ENCODE measurements at regions not wholly inside any gene's neighbourhood (a gene's known extent, or its start where the extent isn't known, plus 50 kb on each side); places are given as distances from the start of the nearest gene placed in this dataset.

- Histone ChIP-seq H3K27me3 (ENCODE audit: insufficient read depth, low read length) (no peaks in the 10 kb centered on the region), H3K4me1 (ENCODE audit: insufficient read depth, low read length) (peaks cover 10% of the 10 kb centered on the region), H3K36me3 (ENCODE audit: insufficient read depth, low read length) (no peaks in the 10 kb centered on the region), H3K9me3 (ENCODE audit: low read length) (no peaks in the 10 kb centered on the region), H3K4me3 (ENCODE audit: low read length) (no peak overlapping the region), H2AFZ (ENCODE audit: low read depth, low read length) (no peak overlapping the region)
Observed at GRCh38 chr17:74024871-74025531, 178.5 kb upstream of the RPL38 start.

DNA sequence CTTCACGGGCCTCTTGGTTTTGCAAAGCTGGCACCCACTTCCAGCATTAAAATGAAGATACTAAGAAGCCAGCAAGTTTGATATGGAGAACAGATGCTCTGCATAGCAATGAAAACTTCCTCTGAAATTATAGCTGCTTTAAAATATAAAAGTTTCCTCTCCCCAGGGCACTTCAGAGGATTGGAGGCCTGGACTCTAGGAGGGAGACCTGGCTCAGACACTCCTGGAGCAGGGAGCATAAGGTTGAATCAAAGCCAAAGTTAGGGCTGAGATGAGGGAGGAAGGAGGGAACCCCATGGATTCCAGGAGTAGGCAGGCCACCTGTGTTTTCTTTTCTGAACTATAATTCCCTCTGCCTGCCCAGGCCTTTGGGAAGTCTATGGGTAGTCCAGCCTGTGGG lies 176.0 kb upstream of the RPL38 start:
- H3K36me3 ChIP-seq (ENCODE audit: insufficient read depth, low read length), result no peaks in the 10 kb centered on the region
- peaks cover 10% of the 10 kb centered on the region for H3K4me1 ChIP-seq (ENCODE audit: insufficient read depth, low read length)
- H3K4me3 ChIP-seq (ENCODE audit: low read length), result no peak overlapping the region
- peaks cover 6% of the 10 kb centered on the region for H3K27me3 ChIP-seq (ENCODE audit: insufficient read depth, low read length)
- no peaks in the 10 kb centered on the region for H3K9me3 ChIP-seq (ENCODE audit: low read length)
- H2AFZ ChIP-seq (ENCODE audit: low read depth, low read length), result no peak overlapping the region

DNA sequence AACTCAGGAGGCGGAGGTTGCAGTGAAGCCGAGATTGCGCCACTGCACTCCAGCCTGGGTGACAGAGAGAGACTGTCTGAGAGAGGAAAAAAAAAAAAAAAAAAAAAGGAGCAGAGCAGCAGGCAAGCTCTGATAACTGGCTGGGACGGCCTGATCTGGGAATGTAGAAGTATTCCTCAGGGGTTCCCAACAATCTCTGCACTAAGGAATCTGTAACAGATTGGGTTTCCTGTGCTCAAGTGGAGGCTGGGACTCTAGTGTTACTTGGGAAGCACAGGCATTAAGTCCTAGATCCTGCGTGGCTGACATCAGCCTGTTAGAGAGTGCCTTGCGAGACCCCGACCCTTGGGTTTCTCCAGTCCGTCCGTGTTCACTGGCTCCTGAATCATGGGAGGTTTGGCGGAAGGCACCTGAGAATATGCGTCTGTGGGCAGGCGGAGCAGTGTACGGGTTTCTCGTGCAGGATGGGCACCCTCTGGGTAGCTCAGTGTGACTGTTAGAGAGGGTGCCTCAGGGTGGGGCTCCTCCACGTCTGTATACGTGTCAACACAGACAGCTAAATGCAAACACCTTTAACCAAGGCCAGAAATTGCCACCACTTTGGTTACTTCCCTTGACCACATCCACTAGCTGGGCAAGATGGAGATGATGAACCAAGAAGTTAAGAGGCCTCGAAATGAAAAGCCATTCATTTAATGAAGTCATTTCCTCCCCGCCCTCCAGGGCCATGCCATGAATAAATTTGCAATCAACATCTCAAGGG lies 174.9 kb upstream of the RPL38 start:
- no peak overlapping the region for H2AFZ ChIP-seq (ENCODE audit: low read depth, low read length)
- H3K9me3 ChIP-seq (ENCODE audit: low read length), result no peaks in the 10 kb centered on the region
- no peaks in the 10 kb centered on the region for H3K36me3 ChIP-seq (ENCODE audit: insufficient read depth, low read length)
- H3K4me1 ChIP-seq (ENCODE audit: insufficient read depth, low read length), result peaks cover 10% of the 10 kb centered on the region
- H3K27me3 ChIP-seq (ENCODE audit: insufficient read depth, low read length), result peaks cover 13% of the 10 kb centered on the region
- no peak overlapping the region for H3K4me3 ChIP-seq (ENCODE audit: low read length)

DNA sequence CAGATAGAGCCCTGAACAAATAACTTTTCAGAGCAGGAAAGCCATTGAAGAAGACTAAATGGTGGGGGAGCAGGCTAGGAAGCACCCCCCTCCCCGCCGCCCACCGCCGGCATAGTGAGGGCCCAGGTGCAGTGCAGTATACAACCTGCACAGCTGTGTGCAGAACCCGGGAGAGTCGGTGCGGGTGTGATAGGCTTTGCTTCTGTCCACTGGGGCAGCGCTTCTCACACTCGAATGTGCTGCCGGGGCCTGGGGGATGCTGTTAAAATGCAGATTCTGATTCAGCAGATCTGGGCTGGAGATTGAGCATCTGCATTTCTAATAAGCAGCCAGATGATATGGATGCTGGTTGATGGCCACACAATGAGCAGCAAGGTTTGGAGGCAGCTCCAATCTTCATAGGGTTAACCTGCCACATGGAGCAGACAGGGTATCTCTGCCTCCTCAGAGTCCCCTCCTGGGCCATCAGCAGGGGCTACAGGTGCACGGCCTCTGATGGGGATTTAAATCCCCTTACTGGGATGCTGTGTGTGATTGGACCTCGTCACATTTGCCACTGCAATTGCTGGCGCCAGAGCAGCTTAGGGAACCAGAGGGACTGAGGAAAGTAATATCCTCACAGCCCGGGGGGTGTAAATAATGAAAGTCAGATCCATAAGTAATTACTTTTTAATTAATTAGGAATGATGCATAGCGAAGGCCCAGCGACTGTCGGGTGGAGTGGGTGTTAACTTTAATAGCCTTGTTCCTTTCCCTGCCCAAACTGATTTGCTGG lies 172.0 kb upstream of the RPL38 start:
- Histone ChIP-seq H3K4me1 (ENCODE audit: insufficient read depth, low read length) (no peaks in the 10 kb centered on the region), H3K27me3 (ENCODE audit: insufficient read depth, low read length) (peaks cover 19% of the 10 kb centered on the region), H2AFZ (ENCODE audit: low read depth, low read length) (no peak overlapping the region), H3K9me3 (ENCODE audit: low read length) (no peaks in the 10 kb centered on the region), H3K36me3 (ENCODE audit: insufficient read depth, low read length) (no peaks in the 10 kb centered on the region), H3K4me3 (ENCODE audit: low read length) (no peak overlapping the region)

- H2AFZ ChIP-seq (ENCODE audit: low read depth, low read length), result no peak overlapping the region
- peaks cover 3% of the 10 kb centered on the region for H3K4me1 ChIP-seq (ENCODE audit: insufficient read depth, low read length)
- H3K36me3 ChIP-seq (ENCODE audit: insufficient read depth, low read length), result no peaks in the 10 kb centered on the region
- H3K9me3 ChIP-seq (ENCODE audit: low read length), result no peaks in the 10 kb centered on the region
- peaks cover 19% of the 10 kb centered on the region for H3K27me3 ChIP-seq (ENCODE audit: insufficient read depth, low read length)
- H3K4me3 ChIP-seq (ENCODE audit: low read length), result no peak overlapping the region
Observed at GRCh38 chr17:74032222-74032621, 171.3 kb upstream of the RPL38 start.

- no peaks in the 10 kb centered on the region for H3K36me3 ChIP-seq (ENCODE audit: insufficient read depth, low read length)
- H3K27me3 ChIP-seq (ENCODE audit: insufficient read depth, low read length), result peaks cover 14% of the 10 kb centered on the region
- no peak overlapping the region for H2AFZ ChIP-seq (ENCODE audit: low read depth, low read length)
- H3K4me1 ChIP-seq (ENCODE audit: insufficient read depth, low read length), result peaks cover 4% of the 10 kb centered on the region
- H3K9me3 ChIP-seq (ENCODE audit: low read length), result no peaks in the 10 kb centered on the region
- H3K4me3 ChIP-seq (ENCODE audit: low read length), result no peak overlapping the region
Observed at GRCh38 chr17:74037320-74037719, 166.2 kb upstream of the RPL38 start.

DNA sequence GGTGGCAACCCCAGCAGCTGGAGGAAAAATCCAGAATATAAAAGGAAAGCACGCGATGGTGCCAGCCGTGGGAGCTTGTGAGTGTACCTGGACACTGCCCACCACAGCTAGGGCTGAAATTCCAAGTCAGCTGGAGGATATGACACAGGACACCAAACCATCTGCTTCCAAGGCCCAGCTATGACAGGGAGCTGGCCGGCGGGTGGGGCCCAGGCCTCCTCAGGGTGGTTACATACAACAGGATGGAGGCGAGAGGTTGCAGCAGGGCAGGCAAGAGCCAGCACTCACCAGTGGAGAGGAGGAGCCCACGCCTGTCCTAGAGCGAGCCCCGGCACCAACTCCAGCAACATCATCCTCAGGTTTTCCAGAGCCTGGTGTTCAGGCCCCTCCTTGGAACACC lies 163.2 kb upstream of the RPL38 start:
- Histone ChIP-seq H3K36me3 (ENCODE audit: insufficient read depth, low read length) (no peaks in the 10 kb centered on the region), H3K4me1 (ENCODE audit: insufficient read depth, low read length) (peaks cover 4% of the 10 kb centered on the region), H2AFZ (ENCODE audit: low read depth, low read length) (no peak overlapping the region), H3K9me3 (ENCODE audit: low read length) (no peaks in the 10 kb centered on the region), H3K4me3 (ENCODE audit: low read length) (no peak overlapping the region), H3K27me3 (ENCODE audit: insufficient read depth, low read length) (peaks cover 3% of the 10 kb centered on the region)

- H3K9me3 ChIP-seq (ENCODE audit: low read length), result no peaks in the 10 kb centered on the region
- H3K4me3 ChIP-seq (ENCODE audit: low read length), result no peak overlapping the region
- H3K4me1 ChIP-seq (ENCODE audit: insufficient read depth, low read length), result peaks cover 4% of the 10 kb centered on the region
- H3K27me3 ChIP-seq (ENCODE audit: insufficient read depth, low read length), result no peaks in the 10 kb centered on the region
- H3K36me3 ChIP-seq (ENCODE audit: insufficient read depth, low read length), result no peaks in the 10 kb centered on the region
- no peak overlapping the region for H2AFZ ChIP-seq (ENCODE audit: low read depth, low read length)
Observed at GRCh38 chr17:74040729-74041128, 162.7 kb upstream of the RPL38 start.

GRCh38 chr17:74041869-74042640 lies 161.4 kb upstream of the RPL38 start:
- Histone ChIP-seq H3K9me3 (ENCODE audit: low read length) (no peaks in the 10 kb centered on the region), H2AFZ (ENCODE audit: low read depth, low read length) (no peak overlapping the region), H3K36me3 (ENCODE audit: insufficient read depth, low read length) (no peaks in the 10 kb centered on the region), H3K27me3 (ENCODE audit: insufficient read depth, low read length) (no peaks in the 10 kb centered on the region), H3K4me3 (ENCODE audit: low read length) (no peak overlapping the region), H3K4me1 (ENCODE audit: insufficient read depth, low read length) (peaks cover 2% of the 10 kb centered on the region)

DNA sequence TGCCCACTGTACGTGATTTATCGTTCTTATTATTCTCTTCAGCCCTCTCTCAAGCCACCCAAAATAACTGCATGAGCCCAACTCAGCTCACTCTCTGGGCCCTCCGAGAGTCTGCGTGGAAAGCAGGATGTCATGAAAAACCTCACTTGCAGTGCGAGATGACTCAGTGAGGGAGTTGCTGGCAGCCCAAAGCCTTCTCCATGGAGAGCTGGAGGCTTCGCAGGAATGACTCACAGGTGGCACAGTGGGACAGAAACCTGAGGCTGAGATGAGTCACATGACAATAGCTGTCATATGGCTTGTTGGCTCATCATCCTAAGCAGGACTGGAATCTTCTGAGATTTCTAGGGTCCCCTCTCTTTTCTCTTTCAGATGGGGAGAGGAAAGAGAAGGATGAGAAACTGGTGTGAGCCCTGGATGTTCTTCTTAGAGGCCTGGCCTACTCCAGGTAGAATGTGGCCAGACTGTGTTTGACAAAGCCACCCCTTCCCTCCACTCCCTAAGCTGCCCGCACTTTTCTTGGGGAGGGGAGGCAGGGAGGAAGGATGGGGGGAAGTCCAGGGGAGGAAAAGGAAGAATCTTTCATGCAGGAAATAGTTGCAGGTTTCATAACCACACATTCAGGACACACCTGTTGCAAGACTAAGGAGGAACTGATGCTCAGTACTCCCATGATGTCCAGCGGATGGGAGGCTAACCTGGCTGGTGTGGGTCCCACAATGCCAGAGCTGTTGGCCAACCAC lies 160.6 kb upstream of the RPL38 start:
- Histone ChIP-seq H3K36me3 (ENCODE audit: insufficient read depth, low read length) (no peaks in the 10 kb centered on the region), H3K4me1 (ENCODE audit: insufficient read depth, low read length) (no peaks in the 10 kb centered on the region), H3K4me3 (ENCODE audit: low read length) (no peak overlapping the region), H3K27me3 (ENCODE audit: insufficient read depth, low read length) (no peaks in the 10 kb centered on the region), H3K9me3 (ENCODE audit: low read length) (no peaks in the 10 kb centered on the region), H2AFZ (ENCODE audit: low read depth, low read length) (no peak overlapping the region)

- no peak overlapping the region for H2AFZ ChIP-seq (ENCODE audit: low read depth, low read length)
- H3K36me3 ChIP-seq (ENCODE audit: insufficient read depth, low read length), result no peaks in the 10 kb centered on the region
- no peaks in the 10 kb centered on the region for H3K4me1 ChIP-seq (ENCODE audit: insufficient read depth, low read length)
- H3K27me3 ChIP-seq (ENCODE audit: insufficient read depth, low read length), result no peaks in the 10 kb centered on the region
- no peaks in the 10 kb centered on the region for H3K9me3 ChIP-seq (ENCODE audit: low read length)
- no peak overlapping the region for H3K4me3 ChIP-seq (ENCODE audit: low read length)
Observed at GRCh38 chr17:74043976-74044375, 159.5 kb upstream of the RPL38 start.

DNA sequence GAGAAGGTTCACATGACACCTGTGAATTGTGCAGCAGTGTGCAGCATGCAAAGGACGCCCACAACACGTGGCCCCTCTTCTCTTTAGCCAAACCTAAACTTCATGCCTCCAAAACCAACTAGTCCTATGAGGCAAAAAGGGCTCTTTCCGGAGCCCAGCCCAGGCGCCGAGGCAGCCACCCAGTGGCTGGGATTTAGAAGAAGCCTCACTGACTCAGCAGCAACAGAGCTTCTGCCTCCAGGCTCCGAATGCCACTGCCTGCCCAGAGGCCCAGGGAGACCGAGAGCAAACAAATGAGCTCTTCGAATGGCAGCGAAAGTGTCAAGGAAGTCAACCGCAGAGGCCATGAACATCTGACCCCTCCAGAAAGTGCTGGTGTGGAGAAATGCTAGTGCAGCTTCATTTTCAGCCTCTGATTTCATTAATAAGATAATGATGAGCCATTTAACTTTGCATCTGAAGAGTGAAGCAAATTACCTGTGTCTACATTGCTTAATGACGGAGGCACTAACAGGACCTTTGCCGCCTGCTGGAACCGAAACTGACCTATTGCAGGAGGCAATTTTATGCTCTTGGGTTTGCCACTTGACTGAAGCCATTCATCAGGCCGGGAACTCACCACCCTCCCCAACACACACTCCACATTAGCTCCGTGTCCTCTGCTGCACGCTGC lies 157.7 kb upstream of the RPL38 start:
- Histone ChIP-seq H3K4me3 (ENCODE audit: low read length) (no peak overlapping the region), H3K27me3 (ENCODE audit: insufficient read depth, low read length) (no peaks in the 10 kb centered on the region), H3K9me3 (ENCODE audit: low read length) (no peaks in the 10 kb centered on the region), H3K36me3 (ENCODE audit: insufficient read depth, low read length) (no peaks in the 10 kb centered on the region), H2AFZ (ENCODE audit: low read depth, low read length) (no peak overlapping the region), H3K4me1 (ENCODE audit: insufficient read depth, low read length) (no peaks in the 10 kb centered on the region)
